Loucy (cell line): ENCODE measurements at regions not wholly inside any gene's neighbourhood (a gene's known extent, or its start where the extent isn't known, plus 50 kb on each side); places are given as distances from the start of the nearest gene placed in this dataset.

Experiments
- H2AFZ ChIP-seq: fragments of 200-600 bp; sonication (generic); 2 replicates; pipeline ENCODE4 v1.6.0; 2016; ENCODE audit warnings: antibody characterized with exemption, mild to moderate bottlenecking, low read length, moderate library complexity
- H3F3A ChIP-seq: fragments of 200-600 bp; 2 replicates; pipeline ENCODE4 v1.6.0; 2016; ENCODE audit warnings: antibody characterized with exemption, low read depth, mild to moderate bottlenecking
- H3K27me3 ChIP-seq: fragments of 200-600 bp; sonication (generic); 2 replicates; pipeline ENCODE4 v1.6.1; 2014; ENCODE audit warnings: low read length, mild to moderate bottlenecking; ENCODE audit not compliant: insufficient read depth, poor library complexity, severe bottlenecking
- H3K36me3 ChIP-seq: fragments of 200-600 bp; sonication (generic); 2 replicates; pipeline ENCODE4 v1.6.1; 2016; ENCODE audit warnings: low read length; ENCODE audit not compliant: insufficient read depth
- H3K4me1 ChIP-seq: fragments of 200-600 bp; sonication (generic); 2 replicates; pipeline ENCODE4 v1.5.1; 2014; ENCODE audit warnings: low read length, mild to moderate bottlenecking; ENCODE audit not compliant: insufficient read depth, poor library complexity, severe bottlenecking
- H3K4me2 ChIP-seq: fragments of 200-600 bp; sonication (generic); 2 replicates; pipeline ENCODE4 v1.6.0; 2014; ENCODE audit warnings: antibody characterized with exemption, low read length, low read depth, mild to moderate bottlenecking; ENCODE audit not compliant: poor library complexity, severe bottlenecking
- H3K4me3 ChIP-seq: fragments of 200-600 bp; sonication (generic); 2 replicates; pipeline ENCODE4 v1.5.1; 2014; ENCODE audit warnings: low read length, mild to moderate bottlenecking, mixed read lengths; ENCODE audit not compliant: poor library complexity, severe bottlenecking
- H3K79me2 ChIP-seq: fragments of 200-600 bp; sonication (generic); 2 replicates; pipeline ENCODE4 v1.6.1; 2014; ENCODE audit warnings: low read length; ENCODE audit not compliant: insufficient read depth
- H3K9ac ChIP-seq: fragments of 200-600 bp; sonication (generic); 2 replicates; pipeline ENCODE4 v1.6.0; 2014; ENCODE audit warnings: mild to moderate bottlenecking, low read depth, low read length, moderate library complexity; ENCODE audit not compliant: poor library complexity, severe bottlenecking
- H3K9me2 ChIP-seq: fragments of 200-600 bp; sonication (generic); replicated peaks from 2 replicates; pipeline ENCODE4 v1.6.1; 2016; ENCODE audit warnings: low read depth, low read length, mixed read lengths
- H3K9me3 ChIP-seq: fragments of 200-600 bp; sonication (generic); 2 replicates; pipeline ENCODE4 v1.6.1; 2014; ENCODE audit warnings: mild to moderate bottlenecking, antibody characterized with exemption, low read length, low read depth; ENCODE audit not compliant: insufficient read depth
- H4K20me1 ChIP-seq: fragments of 200-600 bp; sonication (generic); 2 replicates; pipeline ENCODE4 v1.6.0; 2014; ENCODE audit warnings: antibody characterized with exemption, low read length, mild to moderate bottlenecking; ENCODE audit not compliant: insufficient read depth, poor library complexity, severe bottlenecking
- CTCF ChIP-seq: fragments of 200-600 bp; sonication (generic); conservative IDR thresholded peaks from 2 replicates; pipeline ENCODE4 v1.5.1; 2014; ENCODE audit warnings: mild to moderate bottlenecking, antibody characterized with exemption, low read length
- EZH2phosphoT487 ChIP-seq: fragments of 200-600 bp; IDR thresholded peaks from 2 replicates; pipeline ENCODE4 v1.6.1; 2018; ENCODE audit warnings: antibody characterized with exemption, mild to moderate bottlenecking, moderate library complexity, borderline replicate concordance

DNA sequence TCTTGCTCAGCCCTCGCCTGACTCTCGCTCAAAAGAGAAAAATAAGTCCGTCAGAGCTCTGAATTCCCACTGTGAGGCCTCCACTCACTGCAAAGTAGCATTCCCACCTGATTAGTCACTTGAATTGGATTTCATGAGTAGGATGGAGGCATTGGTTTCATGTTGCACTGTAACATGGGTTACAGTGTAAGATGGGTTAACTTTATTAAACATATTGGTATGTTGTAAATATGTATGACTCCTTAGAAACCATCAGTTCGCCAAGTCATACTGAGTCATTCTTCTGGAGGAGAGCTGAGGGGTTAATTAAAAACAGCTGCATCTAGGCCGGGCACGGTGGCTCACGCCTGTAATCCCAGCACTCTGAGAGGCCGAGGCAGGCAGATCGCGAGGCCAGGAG, 93.8 kb upstream of the BNC2 start:
- H3K27me3 ChIP-seq = no peaks in the 10 kb centered on the region
- no peaks in the 10 kb centered on the region for H3F3A ChIP-seq
- H3K4me2 ChIP-seq = no peak overlapping the region
- no peak overlapping the region for H3K4me3 ChIP-seq
- no peak overlapping the region for H3K9ac ChIP-seq
- H2AFZ ChIP-seq = no peak overlapping the region
- H3K9me2 ChIP-seq = no peaks in the 10 kb centered on the region
- no peaks in the 10 kb centered on the region for H4K20me1 ChIP-seq
- no peak for TF ChIP-seq CTCF
- no peak for TF ChIP-seq EZH2phosphoT487
- H3K4me1 ChIP-seq = no peaks in the 10 kb centered on the region
- H3K9me3 ChIP-seq = no peaks in the 10 kb centered on the region
- no peaks in the 10 kb centered on the region for H3K79me2 ChIP-seq
- H3K36me3 ChIP-seq = no peaks in the 10 kb centered on the region

DNA sequence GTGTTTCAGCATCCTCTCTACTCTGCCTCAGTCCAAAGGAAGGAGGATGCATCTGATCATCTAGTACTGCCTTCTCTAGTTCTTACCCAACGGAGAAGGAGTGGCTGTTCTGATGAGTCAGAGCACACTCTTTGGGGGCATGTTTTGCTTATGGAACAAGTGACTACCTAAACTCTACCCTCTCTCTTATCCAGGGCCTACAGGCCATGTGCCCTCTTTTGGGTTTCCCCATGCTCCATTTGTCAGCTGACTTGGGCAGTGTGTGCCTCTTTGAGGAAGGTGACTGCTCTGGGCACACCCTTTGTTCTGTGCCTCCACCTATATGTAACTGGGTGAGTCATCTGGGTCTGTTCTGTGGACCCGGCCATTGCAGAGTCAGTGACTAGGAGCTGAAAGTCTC, 89.6 kb upstream of the BNC2 start:
- no peaks in the 10 kb centered on the region for H3K36me3 ChIP-seq
- H3K79me2 ChIP-seq = no peaks in the 10 kb centered on the region
- no peaks in the 10 kb centered on the region for H3F3A ChIP-seq
- no peak overlapping the region for H2AFZ ChIP-seq
- no peaks in the 10 kb centered on the region for H3K4me1 ChIP-seq
- H4K20me1 ChIP-seq = no peaks in the 10 kb centered on the region
- H3K9ac ChIP-seq = no peak overlapping the region
- no peak for TF ChIP-seq CTCF
- TF ChIP-seq EZH2phosphoT487 = no peak
- no peak overlapping the region for H3K4me3 ChIP-seq
- H3K9me3 ChIP-seq = no peaks in the 10 kb centered on the region
- no peaks in the 10 kb centered on the region for H3K27me3 ChIP-seq
- H3K4me2 ChIP-seq = no peak overlapping the region
- H3K9me2 ChIP-seq = no peaks in the 10 kb centered on the region

DNA sequence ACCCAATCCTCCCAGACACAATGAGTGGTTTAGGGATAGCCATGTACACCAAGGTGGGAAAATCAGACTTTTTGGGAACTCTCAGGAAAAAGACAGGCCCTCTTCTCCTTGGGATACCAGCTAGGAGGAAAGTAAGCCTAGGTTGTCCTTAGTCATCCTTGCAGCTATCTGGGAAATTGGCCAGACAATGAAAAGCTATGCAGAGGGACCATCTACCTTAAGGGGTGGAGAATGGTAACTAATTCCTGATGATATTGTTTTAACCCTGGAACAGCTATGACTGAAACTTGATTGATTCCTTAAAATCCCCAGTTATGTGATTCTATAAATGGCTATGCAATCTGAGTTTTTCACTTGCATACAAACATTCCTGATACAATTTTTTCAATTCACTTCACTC, 88.9 kb upstream of the BNC2 start:
- TF ChIP-seq CTCF = no peak
- TF ChIP-seq EZH2phosphoT487 = no peak
- H3F3A ChIP-seq = no peaks in the 10 kb centered on the region
- no peaks in the 10 kb centered on the region for H4K20me1 ChIP-seq
- no peaks in the 10 kb centered on the region for H3K9me2 ChIP-seq
- H3K9ac ChIP-seq = no peak overlapping the region
- no peak overlapping the region for H2AFZ ChIP-seq
- H3K36me3 ChIP-seq = no peaks in the 10 kb centered on the region
- peaks cover 5% of the 10 kb centered on the region for H3K4me1 ChIP-seq
- H3K27me3 ChIP-seq = no peaks in the 10 kb centered on the region
- H3K9me3 ChIP-seq = no peaks in the 10 kb centered on the region
- H3K4me3 ChIP-seq = no peak overlapping the region
- no peak overlapping the region for H3K4me2 ChIP-seq
- no peaks in the 10 kb centered on the region for H3K79me2 ChIP-seq
